Testis (tissue), 2 donors: ENCODE measurements at regions not wholly inside any gene's neighbourhood (a gene's known extent, or its start where the extent isn't known, plus 50 kb on each side); places are given as distances from the start of the nearest gene placed in this dataset.
A peak's percentile ranks its signal among the peaks of the same experiment; 100 is the strongest.

Source experiments
- DNase-seq: peaks from one replicate; pipeline ENCODE4 v3.0.0-alpha.2; 2019
- H3K27ac ChIP-seq, 2 donors: fragments of 200-600 bp; sonication (generic); one replicate each; pipeline ENCODE4 v1.5.1; 2019
- H3K27me3 ChIP-seq: fragments of 200-600 bp; sonication (generic); one replicate; pipeline ENCODE4 v1.5.1; 2019
- H3K36me3 ChIP-seq: fragments of 200-600 bp; sonication (generic); one replicate; pipeline ENCODE4 v1.5.1; 2017; ENCODE audit warnings: low read depth; ENCODE audit errors: missing control alignments
- H3K4me1 ChIP-seq: fragments of 200-600 bp; sonication (generic); one replicate; pipeline ENCODE4 v1.5.1; 2019
- H3K4me3 ChIP-seq, 2 donors: fragments of 200-600 bp; sonication (generic); one replicate each; pipeline ENCODE4 v1.5.1; 2017 to 2019
- H3K9me3 ChIP-seq: fragments of 200-600 bp; sonication (generic); one replicate; pipeline ENCODE4 v1.5.1; 2017
- POLR2A ChIP-seq: fragments of 450-650 bp; IDR thresholded peaks from one replicate; pipeline ENCODE4 v1.6.1; 2017; ENCODE audit warnings: antibody characterized with exemption, mild to moderate bottlenecking, moderate library complexity
- WGBS, 2 donors: methylation state at CpG; one replicate each; pipeline ENCODE4 v1.1.5; 2018; 5-methylcytosine and 5-hydroxymethylcytosine counted together
- intact Hi-C: fragments of 100-400 bp; cut with DNase I; formaldehyde crosslinking; loops from one replicate; pipeline ENCODE4 v1.15.1; 2023; ENCODE audit warnings: low total_unique reads
- TF ChIP-seq, protein P1 (sequence below), 3 experiments: fragments of 450-650 bp in 2 of 3; fragments of 200-600 bp in 1 of 3; sonication (generic) in 1 of 3; IDR thresholded peaks; one replicate each; pipeline ENCODE4 v1.5.1; 2016 to 2019; ENCODE audit warnings: antibody characterized with exemption in 3 of 3, mild to moderate bottlenecking in 2 of 3, moderate library complexity in 1 of 3

DNA sequence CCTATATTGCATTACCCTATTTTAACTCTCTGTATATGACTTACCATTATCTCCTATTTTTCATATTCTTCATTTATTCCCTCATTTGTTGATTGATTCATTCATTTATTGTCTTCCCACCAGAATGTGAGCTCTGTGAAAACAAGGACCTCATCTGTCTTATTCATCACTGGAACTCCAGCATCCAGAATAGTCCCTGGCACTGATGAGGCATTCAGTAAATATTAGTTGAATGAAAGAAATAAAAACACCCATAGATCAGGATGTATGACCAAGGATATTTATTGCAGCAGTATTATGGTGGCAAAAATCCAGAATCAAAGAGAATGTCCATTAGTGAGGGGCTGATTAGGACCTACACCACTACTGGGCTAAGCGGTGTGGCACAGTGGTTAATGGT is 164.9 kb downstream of the SPRY1 start:
- no peak overlapping the region for H3K4me3 ChIP-seq
- no peak overlapping the region for H3K27ac ChIP-seq
- no peaks in the 10 kb centered on the region for H3K27me3 ChIP-seq
- no peak for DNase-seq
- no peak for TF ChIP-seq POLR2A
- TF ChIP-seq, protein P1, sequence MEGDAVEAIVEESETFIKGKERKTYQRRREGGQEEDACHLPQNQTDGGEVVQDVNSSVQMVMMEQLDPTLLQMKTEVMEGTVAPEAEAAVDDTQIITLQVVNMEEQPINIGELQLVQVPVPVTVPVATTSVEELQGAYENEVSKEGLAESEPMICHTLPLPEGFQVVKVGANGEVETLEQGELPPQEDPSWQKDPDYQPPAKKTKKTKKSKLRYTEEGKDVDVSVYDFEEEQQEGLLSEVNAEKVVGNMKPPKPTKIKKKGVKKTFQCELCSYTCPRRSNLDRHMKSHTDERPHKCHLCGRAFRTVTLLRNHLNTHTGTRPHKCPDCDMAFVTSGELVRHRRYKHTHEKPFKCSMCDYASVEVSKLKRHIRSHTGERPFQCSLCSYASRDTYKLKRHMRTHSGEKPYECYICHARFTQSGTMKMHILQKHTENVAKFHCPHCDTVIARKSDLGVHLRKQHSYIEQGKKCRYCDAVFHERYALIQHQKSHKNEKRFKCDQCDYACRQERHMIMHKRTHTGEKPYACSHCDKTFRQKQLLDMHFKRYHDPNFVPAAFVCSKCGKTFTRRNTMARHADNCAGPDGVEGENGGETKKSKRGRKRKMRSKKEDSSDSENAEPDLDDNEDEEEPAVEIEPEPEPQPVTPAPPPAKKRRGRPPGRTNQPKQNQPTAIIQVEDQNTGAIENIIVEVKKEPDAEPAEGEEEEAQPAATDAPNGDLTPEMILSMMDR (IDR thresholded peaks at IDR 0.05) = no peak
- 0% methylated on average over 1 of the region's 1 CpG for WGBS, 2 donors
- intact Hi-C loops = no loop called here
- no peaks in the 10 kb centered on the region for H3K9me3 ChIP-seq
- H3K4me1 ChIP-seq = no peaks in the 10 kb centered on the region
- no peaks in the 10 kb centered on the region for H3K36me3 ChIP-seq

DNA sequence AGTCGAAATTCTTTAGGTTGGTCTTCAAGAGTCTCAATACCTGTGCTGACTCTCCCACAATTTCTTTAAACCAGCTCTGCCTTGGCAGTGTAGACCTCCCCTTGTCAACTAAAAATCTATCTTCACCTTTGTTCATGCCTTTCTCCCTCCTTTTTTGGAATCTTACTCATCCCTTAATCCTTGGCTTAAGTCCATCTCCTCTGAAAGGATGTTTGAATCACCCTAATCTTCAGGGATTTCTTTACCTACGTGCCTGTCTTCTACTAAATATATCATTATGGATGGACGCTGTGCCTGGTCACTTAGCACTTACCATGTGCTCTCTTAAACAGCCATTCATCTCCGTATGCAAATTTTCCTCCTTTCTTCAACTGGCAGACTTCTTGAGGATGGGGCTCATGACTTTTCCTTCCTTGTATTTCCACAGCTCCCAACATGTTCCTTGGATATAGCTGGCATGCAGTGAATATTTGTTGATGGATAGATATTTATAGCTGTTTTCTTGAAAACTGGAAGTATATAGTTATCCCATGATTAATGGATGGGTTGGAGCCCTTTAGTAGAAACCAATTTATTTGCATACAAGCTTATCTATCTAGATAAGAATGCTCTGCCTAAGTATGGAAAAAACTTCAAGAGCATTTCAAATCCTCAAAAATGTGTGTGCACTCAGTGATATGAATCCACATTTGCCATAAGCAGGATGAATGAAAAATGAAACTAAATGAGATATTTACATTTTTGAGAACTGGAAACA is 166.6 kb downstream of the SPRY1 start:
- no peaks in the 10 kb centered on the region for H3K4me1 ChIP-seq
- no peak overlapping the region for H3K27ac ChIP-seq
- H3K27me3 ChIP-seq = no peaks in the 10 kb centered on the region
- no peak for DNase-seq
- H3K36me3 ChIP-seq = no peaks in the 10 kb centered on the region
- TF ChIP-seq, protein P1 (IDR thresholded peaks at IDR 0.05) = no peak
- TF ChIP-seq POLR2A = no peak
- 83 to 85% methylated on average over 4 of the region's 4 CpGs for WGBS, 2 donors
- H3K9me3 ChIP-seq = no peaks in the 10 kb centered on the region
- intact Hi-C loops = no loop called here
- no peak overlapping the region for H3K4me3 ChIP-seq

DNA sequence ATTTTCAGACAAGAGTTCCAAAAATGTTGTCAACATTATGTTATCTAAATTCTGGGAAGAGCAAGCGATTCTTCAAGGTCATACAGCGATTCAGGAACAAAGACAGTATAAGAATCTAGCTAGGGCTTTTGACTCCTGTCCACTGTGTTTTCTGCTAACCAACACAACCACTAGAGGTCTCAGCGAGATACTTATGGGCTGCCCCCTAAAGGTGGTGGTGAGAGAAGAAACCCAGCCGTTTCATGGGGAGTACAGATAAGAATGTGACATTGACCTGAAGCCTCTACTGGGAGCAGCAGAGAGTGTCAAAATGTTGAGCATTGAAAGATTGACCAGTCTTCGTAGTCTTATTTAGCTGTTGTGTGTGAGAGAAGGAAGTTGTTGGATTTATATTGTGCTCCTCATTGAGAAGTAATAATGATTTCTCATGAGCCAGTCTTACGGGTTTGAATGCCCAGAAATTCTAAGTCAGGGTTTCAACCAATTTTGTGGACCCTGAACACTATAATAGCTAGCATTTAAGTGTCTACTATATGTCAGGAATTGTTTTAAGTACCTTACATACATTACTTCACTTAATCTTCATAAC is 168.3 kb downstream of the SPRY1 start:
- DNase-seq = peak; percentile 79
- no peak for TF ChIP-seq POLR2A
- TF ChIP-seq, protein P1 (IDR thresholded peaks at IDR 0.05) = peak; percentile 60 to 84 (median 82)
- Histone ChIP-seq H3K4me1 (no peaks in the 10 kb centered on the region), H3K27ac (no peak overlapping the region), H3K27me3 (no peaks in the 10 kb centered on the region), H3K9me3 (no peaks in the 10 kb centered on the region), H3K36me3 (no peaks in the 10 kb centered on the region), H3K4me3 (no peak overlapping the region)
- 40 to 41% methylated on average over 6 of the region's 6 CpGs for WGBS, 2 donors
- intact Hi-C loops = no loop called here

DNA sequence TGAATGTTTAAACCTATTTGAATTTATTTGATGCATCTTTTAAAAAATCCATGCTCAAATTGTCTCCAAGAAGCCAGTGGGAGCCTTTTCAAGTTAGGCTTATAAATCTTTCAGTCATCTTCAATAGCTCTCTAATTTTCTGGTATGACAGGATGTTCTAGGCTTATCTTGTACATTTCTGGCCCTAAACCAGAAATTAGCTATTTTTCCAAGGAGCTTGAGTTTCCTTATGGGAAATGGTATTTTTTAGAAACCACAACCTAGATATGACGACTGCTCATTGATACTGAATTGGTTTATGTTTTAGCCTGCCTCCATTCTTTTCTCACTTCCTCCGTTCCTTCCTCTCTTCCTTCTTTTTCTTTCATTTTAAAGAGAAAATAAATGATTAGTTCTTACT is 172.3 kb downstream of the SPRY1 start:
- H3K27ac ChIP-seq = no peak overlapping the region

More for the DNA sequence above, 172.3 kb downstream of the SPRY1 start:
- TF ChIP-seq, protein P1 (IDR thresholded peaks at IDR 0.05) = no peak
- no peak for TF ChIP-seq POLR2A
- intact Hi-C loops = no loop called here
- Histone ChIP-seq H3K4me1 (no peaks in the 10 kb centered on the region), H3K36me3 (no peaks in the 10 kb centered on the region), H3K4me3 (no peak overlapping the region), H3K9me3 (no peaks in the 10 kb centered on the region), H3K27me3 (no peaks in the 10 kb centered on the region)
- DNase-seq = no peak
- WGBS, 2 donors = 69 to 73% methylated on average over 2 of the region's 2 CpGs
